Non-pigmented ciliary epithelial cell (primary cell): ENCODE measurements at regions not wholly inside any gene's neighbourhood (a gene's known extent, or its start where the extent isn't known, plus 50 kb on each side); places are given as distances from the start of the nearest gene placed in this dataset.

Experiments
- DNase-seq: peaks from one replicate; pipeline ENCODE4 v3.0.0-alpha.2; 2010; ENCODE audit warnings: low read depth

GRCh38 chr2:67340133-67341011 is 56.8 kb upstream of the ETAA1 start:
- no peak for DNase-seq

GRCh38 chr2:67341012-67341318 is 56.2 kb upstream of the ETAA1 start:
- DNase-seq = no peak

GRCh38 chr2:67341336-67341735 is 55.8 kb upstream of the ETAA1 start:
- DNase-seq = no peak

- DNase-seq = no peak
Observed at GRCh38 chr2:67342394-67342793, 54.7 kb upstream of the ETAA1 start.

- peak; percentile 15 for DNase-seq
Observed at GRCh38 chr2:67346718-67347407, 50.3 kb upstream of the ETAA1 start.
